Tibial nerve (tissue), 3 donors: ENCODE measurements at regions not wholly inside any gene's neighbourhood (a gene's known extent, or its start where the extent isn't known, plus 50 kb on each side); places are given as distances from the start of the nearest gene placed in this dataset.

Source experiments
- POLR2A ChIP-seq, 2 donors: fragments of 450-650 bp; IDR thresholded peaks; one replicate each; pipeline ENCODE4 v1.6.1; 2017; ENCODE audit warnings: antibody characterized with exemption in 2 of 2, mild to moderate bottlenecking in 2 of 2, moderate library complexity in 2 of 2
- TF ChIP-seq, protein P1 (sequence below), 5 experiments: fragments of 200-600 bp in 3 of 5; fragments of 450-650 bp in 2 of 5; sonication (generic) in 3 of 5; IDR thresholded peaks; one replicate each; pipeline ENCODE4 v1.5.1; 2016 to 2019; ENCODE audit warnings: antibody characterized with exemption in 5 of 5, mild to moderate bottlenecking in 3 of 5, moderate library complexity in 2 of 5

DNA sequence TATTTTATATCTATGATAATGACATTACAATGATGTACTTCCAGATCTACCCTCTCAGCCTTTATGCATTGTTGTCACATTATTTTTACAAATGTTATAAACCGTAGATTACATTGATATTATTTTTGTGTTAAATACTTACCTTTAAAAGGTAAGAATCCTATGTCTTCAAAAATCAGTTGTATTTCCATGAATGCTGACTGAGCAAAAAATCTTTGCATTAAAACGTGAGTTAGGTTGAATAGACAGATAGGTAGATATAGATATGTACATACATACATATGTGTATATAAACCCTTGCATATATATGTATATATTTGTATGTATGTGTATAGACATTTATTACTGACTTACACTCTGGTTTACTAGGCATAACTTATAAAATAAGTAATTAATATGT lies 558.2 kb downstream of the CDH26 start:
- TF ChIP-seq, protein P1, sequence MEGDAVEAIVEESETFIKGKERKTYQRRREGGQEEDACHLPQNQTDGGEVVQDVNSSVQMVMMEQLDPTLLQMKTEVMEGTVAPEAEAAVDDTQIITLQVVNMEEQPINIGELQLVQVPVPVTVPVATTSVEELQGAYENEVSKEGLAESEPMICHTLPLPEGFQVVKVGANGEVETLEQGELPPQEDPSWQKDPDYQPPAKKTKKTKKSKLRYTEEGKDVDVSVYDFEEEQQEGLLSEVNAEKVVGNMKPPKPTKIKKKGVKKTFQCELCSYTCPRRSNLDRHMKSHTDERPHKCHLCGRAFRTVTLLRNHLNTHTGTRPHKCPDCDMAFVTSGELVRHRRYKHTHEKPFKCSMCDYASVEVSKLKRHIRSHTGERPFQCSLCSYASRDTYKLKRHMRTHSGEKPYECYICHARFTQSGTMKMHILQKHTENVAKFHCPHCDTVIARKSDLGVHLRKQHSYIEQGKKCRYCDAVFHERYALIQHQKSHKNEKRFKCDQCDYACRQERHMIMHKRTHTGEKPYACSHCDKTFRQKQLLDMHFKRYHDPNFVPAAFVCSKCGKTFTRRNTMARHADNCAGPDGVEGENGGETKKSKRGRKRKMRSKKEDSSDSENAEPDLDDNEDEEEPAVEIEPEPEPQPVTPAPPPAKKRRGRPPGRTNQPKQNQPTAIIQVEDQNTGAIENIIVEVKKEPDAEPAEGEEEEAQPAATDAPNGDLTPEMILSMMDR (IDR thresholded peaks at IDR 0.05): no peak
- no peak for TF ChIP-seq POLR2A (IDR thresholded peaks at IDR 0.05)
